ENCODE measurements at regions not wholly inside any gene's neighbourhood (a gene's known extent, or its start where the extent isn't known, plus 50 kb on each side); places are given as distances from the start of the nearest gene placed in this dataset.

DNA sequence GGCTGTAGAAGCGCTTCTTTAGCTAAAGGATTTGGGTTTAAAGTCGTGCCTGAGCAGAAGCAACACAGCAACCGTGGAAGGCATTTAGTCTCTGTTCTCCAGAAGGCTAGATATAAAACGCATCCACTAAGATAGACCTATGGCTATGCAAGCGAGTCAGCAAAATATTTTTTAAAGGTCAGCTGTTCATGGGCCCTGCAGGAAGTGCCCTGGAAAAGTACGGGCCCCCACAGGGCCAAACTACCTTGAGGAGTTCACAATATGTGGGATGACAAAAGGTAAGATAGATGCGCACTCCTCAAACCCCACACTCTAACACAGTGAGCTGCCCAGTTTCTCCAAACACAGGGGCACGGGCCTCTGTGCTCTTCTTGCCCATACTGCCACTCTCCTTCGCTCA is 261.6 kb downstream of the VPS13C start:
- no peak for DNase-seq

DNA sequence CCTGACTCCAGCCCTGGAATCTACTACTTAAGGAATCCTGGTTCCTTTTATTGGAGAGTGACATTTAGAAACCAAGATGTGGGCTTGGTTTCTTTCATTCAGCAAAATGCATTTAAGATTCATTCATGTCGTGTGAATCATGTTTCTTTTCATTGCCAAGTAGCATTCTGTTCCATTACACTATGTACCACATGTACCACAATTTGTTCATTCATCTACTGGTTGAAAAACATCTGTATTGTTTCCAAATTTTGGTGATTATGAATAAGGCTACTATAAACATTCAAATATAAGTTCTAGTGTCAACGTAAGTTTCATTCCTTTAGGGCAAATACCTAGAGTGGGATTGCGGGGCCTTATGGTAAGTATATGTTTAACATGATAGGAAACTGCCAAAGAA is 264.2 kb downstream of the VPS13C start:
- DNase-seq = no peak

DNA sequence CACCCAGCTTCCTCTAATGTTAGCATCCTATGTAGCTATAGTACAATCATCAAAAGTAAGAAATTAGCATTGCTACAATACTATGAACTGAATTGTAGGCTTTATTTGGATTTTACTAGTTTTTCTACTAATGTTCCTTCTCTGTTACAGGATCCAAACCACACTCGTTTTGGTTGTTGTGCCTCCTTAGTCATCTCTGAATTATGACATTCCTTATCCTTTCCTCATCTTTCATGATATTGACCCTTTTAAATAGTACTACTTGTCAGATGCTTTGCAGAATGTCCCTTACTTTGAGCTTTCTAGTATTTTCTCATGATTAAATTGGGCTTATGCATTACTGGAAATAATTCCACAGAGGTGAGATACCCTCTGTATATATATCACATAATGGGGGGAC is 265.4 kb downstream of the VPS13C start:
- DNase-seq = no peak

GRCh38 chr15:61794276-61794675 is 266.0 kb downstream of the VPS13C start:
- no peak for DNase-seq

DNA sequence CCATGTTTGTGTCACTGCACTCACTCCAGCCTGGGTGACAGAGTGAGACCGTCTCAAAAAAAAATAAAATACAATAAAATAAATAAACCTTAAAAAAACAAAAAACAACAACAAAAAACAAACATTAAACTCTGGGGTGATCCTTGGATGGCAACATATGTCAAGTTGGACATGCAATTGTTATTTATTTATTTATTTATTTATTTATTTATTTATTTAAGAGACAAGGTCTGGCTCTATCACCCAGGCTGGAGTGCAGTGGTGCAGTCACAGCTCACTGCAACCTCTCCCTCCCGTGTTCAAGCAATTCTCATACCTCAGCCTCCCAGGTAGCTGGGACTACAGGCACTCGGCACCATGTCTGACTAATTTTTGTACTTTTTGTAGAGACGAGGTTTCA is 275.5 kb downstream of the VPS13C start:
- DNase-seq = no peak

GRCh38 chr15:61780278-61780980 is 279.8 kb downstream of the VPS13C start:
- no peak for DNase-seq

- DNase-seq = no peak
Measured at GRCh38 chr15:61777689-61778088, 282.6 kb downstream of the VPS13C start.

DNA sequence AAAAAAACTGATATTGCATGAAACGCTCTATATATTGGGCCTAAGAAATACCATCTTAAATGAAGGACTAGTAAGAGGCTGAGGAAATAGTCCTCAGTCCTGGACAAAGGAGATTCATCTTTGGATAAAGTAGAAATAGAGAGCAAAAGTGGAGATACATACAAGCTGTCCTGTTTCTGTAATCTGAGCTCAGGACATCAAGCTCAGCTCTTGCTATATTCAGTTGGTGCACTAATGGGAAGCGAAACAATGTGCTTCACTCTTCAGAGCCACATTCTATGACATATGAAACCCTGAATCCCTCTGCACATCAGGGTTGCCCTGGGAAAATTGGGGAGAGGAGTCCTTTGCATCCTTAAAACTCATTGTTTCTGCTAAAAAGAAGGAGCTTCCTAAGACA is 290.7 kb downstream of the VPS13C start:
- DNase-seq = no peak

DNA sequence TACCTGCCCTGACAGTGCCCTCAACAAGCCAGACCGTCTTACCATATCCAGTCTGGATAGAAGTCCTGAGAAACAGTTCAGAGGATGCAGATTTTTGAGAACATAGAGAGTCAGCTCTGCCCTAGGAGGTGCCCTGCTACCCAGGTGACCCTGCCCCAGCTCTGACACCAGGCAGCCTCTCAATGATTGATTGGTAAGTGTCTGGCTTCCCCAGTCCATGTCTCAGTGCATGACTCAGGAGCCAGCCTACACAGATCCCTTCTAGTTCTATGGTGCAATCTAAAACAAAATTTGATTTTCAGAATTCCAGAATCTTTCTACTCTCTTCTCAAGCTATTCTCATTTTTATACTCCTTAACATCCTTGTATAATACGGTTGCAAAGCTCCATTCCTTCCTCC is 292.1 kb downstream of the VPS13C start:
- no peak for DNase-seq

- DNase-seq = no peak
Measured at GRCh38 chr15:61764981-61765380, 295.3 kb downstream of the VPS13C start.

- no peak for DNase-seq
Measured at GRCh38 chr15:61764141-61764540, 296.1 kb downstream of the VPS13C start.

DNA sequence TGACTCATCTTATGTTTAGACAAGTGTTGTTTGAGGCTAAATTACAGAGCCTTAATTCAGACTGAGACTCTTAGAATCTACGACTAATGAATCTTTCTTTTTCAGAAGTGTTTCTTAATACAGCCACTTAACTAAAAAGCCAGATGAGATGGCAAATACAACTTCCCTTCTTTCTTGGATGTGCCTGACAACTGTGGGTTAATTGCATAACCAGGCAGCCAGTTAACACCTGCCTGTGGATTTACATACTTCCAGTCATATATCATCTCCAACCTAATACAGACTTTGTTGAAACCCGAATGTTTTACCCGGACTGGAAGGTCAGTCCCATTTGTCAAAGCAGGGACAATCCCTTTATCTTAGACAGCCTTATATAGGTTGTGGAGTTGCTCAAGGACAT is 297.6 kb downstream of the VPS13C start:
- no peak for DNase-seq

DNA sequence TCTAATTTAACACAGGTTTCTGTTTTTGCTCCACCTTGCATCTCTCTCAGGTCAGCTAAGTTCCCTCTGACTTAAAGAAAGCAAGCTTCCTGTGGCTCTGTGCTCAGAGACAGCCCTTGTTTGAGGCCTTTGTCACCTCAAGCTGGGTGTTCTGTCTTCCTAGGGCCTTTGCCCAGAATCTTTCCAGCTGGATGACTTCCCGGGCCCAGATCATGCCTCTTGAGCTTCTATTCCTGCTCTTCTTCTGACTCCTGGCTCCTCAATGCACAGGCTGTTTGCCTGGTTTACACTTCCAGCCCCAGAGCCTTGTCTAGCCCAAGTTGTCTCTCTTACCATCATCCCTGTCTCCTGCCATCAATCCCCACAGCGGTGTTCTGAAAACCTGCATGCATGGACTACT is 300.6 kb downstream of the VPS13C start:
- no peak for DNase-seq

GRCh38 chr15:61756071-61756820 is 304.0 kb downstream of the VPS13C start:
- DNase-seq = no peak

DNA sequence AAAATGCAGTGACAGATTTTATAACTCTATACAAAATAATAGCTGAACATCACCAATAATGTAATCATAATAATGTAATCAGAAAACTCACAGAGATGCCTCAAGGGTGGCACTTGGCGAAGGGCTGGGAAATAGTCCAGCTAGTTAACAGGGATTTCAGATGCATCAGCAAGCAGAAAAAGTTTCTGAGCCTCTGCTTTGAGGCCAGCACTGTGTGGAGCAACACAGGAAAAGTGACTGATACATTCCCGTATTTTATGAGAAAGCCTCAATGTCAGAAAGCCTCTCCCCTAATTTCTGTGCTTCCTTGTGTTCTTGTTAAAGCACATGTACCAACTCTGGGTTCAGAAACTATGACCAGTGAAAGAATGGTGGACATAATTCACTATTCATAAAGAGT is 304.8 kb downstream of the VPS13C start:
- DNase-seq = no peak

- DNase-seq = no peak
Measured at GRCh38 chr15:61753018-61753710, 307.1 kb downstream of the VPS13C start.

DNA sequence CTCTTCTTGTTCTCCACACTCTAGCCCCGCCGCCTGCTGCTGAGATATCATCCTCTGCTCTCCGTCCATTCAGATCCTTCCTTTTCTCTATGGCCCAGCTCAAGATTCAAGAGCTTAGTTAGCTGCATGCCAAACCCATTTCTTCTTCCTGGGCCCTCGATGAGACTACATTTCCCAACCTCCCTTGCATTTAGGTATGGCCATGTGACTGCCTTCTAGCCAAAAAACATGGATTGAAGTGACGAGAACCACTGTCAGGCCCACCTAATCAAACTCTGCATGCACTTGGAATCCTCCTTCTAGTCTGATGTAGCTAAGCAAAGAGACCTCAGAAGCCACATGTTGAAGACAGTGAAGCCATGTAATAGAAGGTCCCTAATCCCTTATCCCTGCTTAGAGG is 308.2 kb downstream of the VPS13C start:
- no peak for DNase-seq

DNA sequence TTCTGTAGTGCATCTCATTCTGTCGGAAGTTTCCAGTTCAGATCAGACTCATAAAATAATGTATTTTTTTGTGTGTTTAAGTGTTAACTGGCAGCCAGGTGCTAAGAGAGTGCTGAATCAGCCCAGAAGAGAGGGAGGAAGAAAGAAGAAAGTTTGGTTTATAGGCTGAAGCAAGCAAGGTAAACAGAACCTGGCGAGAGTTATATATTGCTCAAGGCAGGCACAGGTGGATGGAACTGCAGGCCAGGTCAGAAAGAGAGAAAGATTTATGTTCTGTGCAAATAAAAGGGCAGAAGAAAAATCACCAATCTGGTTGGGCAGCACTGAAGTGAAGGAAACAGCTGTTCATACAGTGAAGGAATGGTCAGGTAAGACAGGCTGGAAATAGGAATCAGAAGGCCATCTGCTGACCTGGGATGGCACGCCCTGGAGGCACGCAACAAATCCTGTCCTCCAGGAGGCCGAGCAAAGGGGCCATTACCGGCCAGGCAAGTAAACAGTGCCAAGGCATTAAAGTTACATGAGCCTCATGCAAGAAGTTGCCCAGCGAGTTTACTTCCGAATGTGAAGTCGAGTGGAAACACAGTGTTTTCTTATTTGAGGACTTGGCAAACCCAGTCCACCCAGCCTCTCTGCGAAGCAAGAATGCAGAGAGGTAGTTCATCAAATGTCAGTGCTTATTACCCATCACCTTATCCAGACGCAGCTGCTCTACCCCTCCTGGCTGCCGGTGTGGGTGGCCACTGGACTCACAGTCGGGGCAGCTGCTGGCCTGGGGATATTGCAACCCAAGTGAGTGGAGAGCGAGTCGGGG is 309.8 kb downstream of the VPS13C start:
- no peak for DNase-seq

- DNase-seq = no peak
Measured at GRCh38 chr15:61749169-61749568, 311.1 kb downstream of the VPS13C start.

- no peak for DNase-seq
Measured at GRCh38 chr15:61748529-61748928, 311.7 kb downstream of the VPS13C start.

DNA sequence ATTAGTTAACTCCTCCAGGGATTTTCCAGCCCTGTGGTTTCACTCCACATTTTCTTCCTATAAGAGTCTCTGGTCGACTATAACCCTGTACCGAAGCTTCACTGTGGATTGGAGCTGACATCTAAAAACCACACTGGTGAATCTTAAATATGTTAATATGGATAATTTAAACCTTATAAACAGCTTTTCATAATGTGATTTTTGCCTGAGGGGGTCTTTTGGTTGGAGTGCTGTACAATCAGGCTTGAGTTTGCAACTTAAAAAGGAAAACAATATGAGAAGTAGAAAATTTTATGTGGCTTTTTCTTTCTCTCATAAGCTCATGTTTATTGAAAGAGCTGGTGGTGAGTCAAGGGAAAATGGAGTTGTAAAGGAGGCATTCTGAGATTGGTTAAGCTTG is 313.7 kb downstream of the VPS13C start:
- DNase-seq = no peak

DNA sequence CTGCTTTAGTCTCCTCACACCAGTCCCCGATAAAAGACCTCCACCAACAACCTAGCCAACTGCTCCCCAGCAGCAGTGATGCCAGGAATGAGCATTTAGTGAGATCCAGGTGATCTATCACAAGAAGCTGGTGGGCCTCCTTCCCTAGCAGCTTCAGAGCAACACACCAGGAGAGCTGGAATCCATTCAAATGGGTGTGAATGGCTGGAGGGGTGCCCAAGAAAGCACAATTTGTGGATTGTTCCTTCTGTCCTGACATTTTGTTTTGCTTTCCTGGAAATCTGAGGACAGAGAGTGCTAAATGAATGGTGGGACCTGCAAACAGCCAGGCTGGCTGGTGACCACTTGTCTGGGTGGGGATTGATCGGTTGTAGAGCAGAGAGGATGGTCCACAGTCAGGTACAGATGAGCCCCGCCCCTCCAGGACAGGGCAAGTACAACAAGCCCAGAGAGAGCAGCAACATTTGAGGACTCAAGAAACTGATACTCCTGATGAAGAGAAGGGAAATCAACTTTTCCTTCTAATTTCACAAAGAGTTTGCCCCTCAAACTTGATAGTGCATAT is 316.8 kb downstream of the VPS13C start:
- no peak for DNase-seq

DNA sequence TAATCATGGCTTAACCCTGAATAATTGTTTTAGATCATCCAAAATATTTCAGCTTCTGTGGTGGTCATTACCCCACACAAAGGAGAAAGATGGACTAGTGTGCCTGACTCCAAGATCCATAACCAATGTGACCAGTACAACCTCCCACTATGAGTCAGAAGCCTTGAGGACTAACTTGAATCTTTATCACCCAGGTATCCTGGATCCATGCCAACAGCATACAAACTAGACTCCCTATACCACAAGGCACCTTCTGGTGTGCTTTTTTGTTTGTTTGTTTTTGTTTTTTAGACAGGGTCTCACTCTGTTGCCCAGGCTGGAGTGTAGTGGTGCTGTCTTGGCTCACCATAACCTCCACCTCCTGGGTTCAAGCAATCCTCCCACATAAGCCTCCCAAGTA is 317.7 kb downstream of the VPS13C start:
- DNase-seq = no peak
